K562 (cell line): ENCODE measurements at regions not wholly inside any gene's neighbourhood (a gene's known extent, or its start where the extent isn't known, plus 50 kb on each side); places are given as distances from the start of the nearest gene placed in this dataset.

Experiments
- BCL6 ChIP-seq: fragments of 250-450 bp; sonication (Bioruptor Pico); IDR thresholded peaks from 2 replicates; pipeline ENCODE4 v1.4.0; 2020
- POLR2A ChIP-seq: fragments of 450-650 bp; conservative IDR thresholded peaks from 2 replicates; pipeline ENCODE4 v1.6.1; 2016

DNA sequence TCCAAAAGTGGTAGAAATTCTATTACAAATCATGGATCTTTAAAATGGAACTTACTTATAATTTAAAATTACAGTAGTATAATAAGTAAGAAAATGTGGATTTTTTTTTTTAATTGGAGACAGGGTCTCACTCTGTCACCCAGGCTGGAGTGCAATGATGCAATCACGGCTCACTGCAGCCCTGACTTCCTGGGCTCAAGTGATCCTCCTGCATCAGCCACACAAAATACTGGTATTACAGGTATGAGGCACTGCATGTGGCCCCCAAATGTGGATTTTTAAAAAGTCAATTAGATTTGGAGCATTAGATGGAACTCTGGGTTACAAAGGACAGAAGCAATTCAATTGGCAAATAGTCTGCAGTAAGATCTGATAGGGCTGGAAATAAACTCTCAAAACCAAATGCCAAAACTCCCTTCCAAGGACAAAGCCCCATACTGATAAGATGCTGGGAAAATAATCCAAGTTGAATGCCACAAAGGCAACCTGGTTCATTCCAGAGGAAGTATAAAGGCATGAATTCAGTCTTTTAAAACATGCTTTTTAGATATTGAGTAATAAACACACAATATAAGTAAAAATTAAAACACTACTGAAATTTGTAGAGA lies 294.2 kb downstream of the ZNF248 start:
- TF ChIP-seq POLR2A: no peak
- TF ChIP-seq BCL6 (CRISPR knock-in tag): no peak
